Upper lobe of left lung (tissue), 4 donors: ENCODE measurements at regions not wholly inside any gene's neighbourhood (a gene's known extent, or its start where the extent isn't known, plus 50 kb on each side); places are given as distances from the start of the nearest gene placed in this dataset.

Experiments
- CTCF ChIP-seq, 6 experiments: fragments of 450-650 bp in 4 of 6; fragments of 200-600 bp in 2 of 6; sonication (generic) in 2 of 6; IDR thresholded peaks; one replicate each; pipeline ENCODE4 v1.5.1; 2016 to 2019; ENCODE audit warnings: antibody characterized with exemption in 6 of 6
- POLR2A ChIP-seq, 4 donors: fragments of 450-650 bp; IDR thresholded peaks; one replicate each; pipeline ENCODE4 v1.5.1; 2016 to 2017; ENCODE audit warnings: antibody characterized with exemption in 4 of 4, mild to moderate bottlenecking in 2 of 4
- POLR2AphosphoS5 ChIP-seq, 2 donors: sonication (generic); formaldehyde crosslinking; IDR thresholded peaks; one replicate each; pipeline ENCODE4 v1.5.1; 2017; ENCODE audit warnings: antibody characterized with exemption in 2 of 2

- TF ChIP-seq CTCF (IDR thresholded peaks at IDR 0.05) (no peak), POLR2AphosphoS5 (IDR thresholded peaks at IDR 0.05) (no peak), POLR2A (IDR thresholded peaks at IDR 0.05) (no peak)
These were observed 367.6 kb upstream of the CWC22 start for GRCh38 chr2:180374502-180375281.
